Glutamatergic neuron (in vitro differentiated cells): ENCODE measurements at regions not wholly inside any gene's neighbourhood (a gene's known extent, or its start where the extent isn't known, plus 50 kb on each side); places are given as distances from the start of the nearest gene placed in this dataset.

ENCODE experiments used
- DNase-seq: peaks from one replicate; pipeline ENCODE4 v3.0.0; 2022
- H3K27ac Mint-ChIP-seq: one replicate; pipeline ENCODE4 v1.8.0; 2020; ENCODE audit warnings: mild to moderate bottlenecking, mixed read lengths, inconsistent platforms; ENCODE audit not compliant: unreplicated experiment
- H3K27me3 Mint-ChIP-seq: one replicate; pipeline ENCODE4 v1.8.0; 2020; ENCODE audit warnings: mild to moderate bottlenecking, moderate library complexity, mixed read lengths, inconsistent platforms; ENCODE audit not compliant: unreplicated experiment
- H3K36me3 Mint-ChIP-seq: one replicate; pipeline ENCODE4 v1.8.0; 2020; ENCODE audit warnings: mild to moderate bottlenecking, mixed read lengths, inconsistent platforms; ENCODE audit not compliant: unreplicated experiment
- H3K4me1 Mint-ChIP-seq: one replicate; pipeline ENCODE4 v1.8.0; 2020; ENCODE audit warnings: mild to moderate bottlenecking, low read depth, mixed read lengths, inconsistent platforms; ENCODE audit not compliant: unreplicated experiment
- H3K4me3 Mint-ChIP-seq: one replicate; pipeline ENCODE4 v1.8.0; 2020; ENCODE audit warnings: mild to moderate bottlenecking, mixed read lengths, inconsistent platforms; ENCODE audit not compliant: unreplicated experiment
- H3K9me3 Mint-ChIP-seq: one replicate; pipeline ENCODE4 v1.8.0; 2020; ENCODE audit warnings: mild to moderate bottlenecking, moderate library complexity, mixed read lengths, inconsistent platforms; ENCODE audit not compliant: unreplicated experiment
- TF ChIP-seq, protein P1 (sequence below): fragments of 200-600 bp; sonication (generic); IDR thresholded peaks from one replicate; pipeline ENCODE4 v1.5.0; 2021; ENCODE audit not compliant: partially characterized antibody, unreplicated experiment

DNA sequence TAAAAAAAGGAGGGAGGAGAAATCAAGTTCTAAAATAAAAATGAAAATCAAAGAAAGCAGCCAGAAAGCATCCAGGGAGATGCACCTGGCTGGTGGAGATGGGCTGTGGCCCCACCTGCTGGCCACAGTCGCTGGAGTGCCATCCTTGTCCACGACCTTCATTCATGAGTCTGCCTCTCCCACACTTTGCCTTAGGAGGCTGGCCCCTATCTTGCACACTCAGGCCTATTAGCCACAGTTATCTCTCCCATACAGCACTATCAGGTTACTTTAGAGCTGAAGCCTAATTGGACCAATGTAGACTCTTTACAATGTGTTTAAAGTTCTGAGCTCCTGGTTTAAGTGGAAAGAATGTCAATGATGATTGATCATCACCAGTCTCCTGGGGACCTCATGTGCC lies 392.0 kb upstream of the RORA start:
- Mint-ChIP-seq H3K27me3 (no peaks in the 10 kb centered on the region), H3K4me1 (peaks cover 15% of the 10 kb centered on the region), H3K27ac (no peak overlapping the region), H3K36me3 (no peaks in the 10 kb centered on the region), H3K9me3 (no peaks in the 10 kb centered on the region), H3K4me3 (no peak overlapping the region)
- peak; percentile 64 for DNase-seq
- TF ChIP-seq, protein P1, sequence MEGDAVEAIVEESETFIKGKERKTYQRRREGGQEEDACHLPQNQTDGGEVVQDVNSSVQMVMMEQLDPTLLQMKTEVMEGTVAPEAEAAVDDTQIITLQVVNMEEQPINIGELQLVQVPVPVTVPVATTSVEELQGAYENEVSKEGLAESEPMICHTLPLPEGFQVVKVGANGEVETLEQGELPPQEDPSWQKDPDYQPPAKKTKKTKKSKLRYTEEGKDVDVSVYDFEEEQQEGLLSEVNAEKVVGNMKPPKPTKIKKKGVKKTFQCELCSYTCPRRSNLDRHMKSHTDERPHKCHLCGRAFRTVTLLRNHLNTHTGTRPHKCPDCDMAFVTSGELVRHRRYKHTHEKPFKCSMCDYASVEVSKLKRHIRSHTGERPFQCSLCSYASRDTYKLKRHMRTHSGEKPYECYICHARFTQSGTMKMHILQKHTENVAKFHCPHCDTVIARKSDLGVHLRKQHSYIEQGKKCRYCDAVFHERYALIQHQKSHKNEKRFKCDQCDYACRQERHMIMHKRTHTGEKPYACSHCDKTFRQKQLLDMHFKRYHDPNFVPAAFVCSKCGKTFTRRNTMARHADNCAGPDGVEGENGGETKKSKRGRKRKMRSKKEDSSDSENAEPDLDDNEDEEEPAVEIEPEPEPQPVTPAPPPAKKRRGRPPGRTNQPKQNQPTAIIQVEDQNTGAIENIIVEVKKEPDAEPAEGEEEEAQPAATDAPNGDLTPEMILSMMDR, result peak; percentile 53

DNA sequence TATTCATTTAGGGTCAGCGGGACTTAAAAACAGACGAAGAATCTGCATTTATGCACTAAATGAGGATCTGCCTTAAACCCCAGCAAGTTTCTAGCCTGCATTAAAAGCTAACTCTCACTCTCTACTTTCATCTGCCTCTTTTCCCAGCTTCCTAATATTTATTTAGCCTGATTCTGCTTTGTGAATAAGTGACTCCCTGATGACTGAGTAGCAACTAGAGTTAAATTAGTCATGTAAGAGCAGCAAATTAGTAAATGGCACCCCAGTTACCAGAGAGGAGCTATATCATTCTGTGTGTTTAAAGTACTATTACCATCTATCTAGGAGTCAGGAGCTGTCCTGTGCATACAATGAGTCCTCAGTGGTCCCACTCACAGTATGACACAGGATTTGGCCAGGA lies 391.0 kb upstream of the RORA start:
- Mint-ChIP-seq H3K27ac (no peak overlapping the region), H3K4me1 (peaks cover 15% of the 10 kb centered on the region), H3K27me3 (no peaks in the 10 kb centered on the region), H3K9me3 (peaks cover 2% of the 10 kb centered on the region), H3K4me3 (no peak overlapping the region), H3K36me3 (peaks cover 5% of the 10 kb centered on the region)
- DNase-seq, result no peak
- TF ChIP-seq, protein P1, result no peak

GRCh38 chr15:61613729-61614128 lies 384.6 kb upstream of the RORA start:
- TF ChIP-seq, protein P1, result no peak
- Mint-ChIP-seq H3K4me1 (no peaks in the 10 kb centered on the region), H3K36me3 (peaks cover 25% of the 10 kb centered on the region), H3K4me3 (no peak overlapping the region), H3K27ac (no peak overlapping the region), H3K9me3 (peaks cover 7% of the 10 kb centered on the region), H3K27me3 (no peaks in the 10 kb centered on the region)
- DNase-seq, result no peak

DNA sequence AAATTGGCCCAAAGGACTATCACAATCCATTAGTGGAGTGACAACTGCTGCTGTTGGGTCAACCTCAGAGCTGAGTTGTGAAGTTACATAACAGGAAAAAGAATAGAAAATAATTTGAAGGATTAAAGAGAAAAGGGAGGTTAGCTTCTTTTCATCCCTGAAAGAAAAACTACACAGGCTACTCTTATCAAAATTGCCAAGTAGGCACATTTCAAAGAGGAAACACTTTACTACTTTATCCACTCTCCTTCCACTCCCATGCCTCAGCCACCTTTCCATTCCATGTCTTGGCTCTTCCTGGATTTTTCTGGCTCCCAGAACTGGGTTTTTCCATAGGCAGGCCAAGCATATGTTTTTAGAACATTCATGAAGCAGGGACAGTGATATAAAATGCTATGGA lies 384.0 kb upstream of the RORA start:
- Mint-ChIP-seq H3K4me3 (no peak overlapping the region), H3K36me3 (peaks cover 25% of the 10 kb centered on the region), H3K4me1 (no peaks in the 10 kb centered on the region), H3K9me3 (peaks cover 7% of the 10 kb centered on the region), H3K27me3 (no peaks in the 10 kb centered on the region), H3K27ac (no peak overlapping the region)
- no peak for DNase-seq
- TF ChIP-seq, protein P1, result no peak

GRCh38 chr15:61612111-61612510 lies 383.0 kb upstream of the RORA start:
- H3K27ac Mint-ChIP-seq, result no peak overlapping the region
- TF ChIP-seq, protein P1, result no peak
- H3K4me3 Mint-ChIP-seq, result no peak overlapping the region
- DNase-seq, result no peak
- no peaks in the 10 kb centered on the region for H3K27me3 Mint-ChIP-seq
- peaks cover 7% of the 10 kb centered on the region for H3K9me3 Mint-ChIP-seq
- peaks cover 25% of the 10 kb centered on the region for H3K36me3 Mint-ChIP-seq
- no peaks in the 10 kb centered on the region for H3K4me1 Mint-ChIP-seq
